Activated T-cell treated with anti-CD3 and anti-CD28 coated beads for 4 hours (primary cell): ENCODE measurements at regions not wholly inside any gene's neighbourhood (a gene's known extent, or its start where the extent isn't known, plus 50 kb on each side); places are given as distances from the start of the nearest gene placed in this dataset.
"Not testable (repeated sequence)": the region's sequence is repeated elsewhere in the genome, so short reads cannot be mapped to it uniquely, and the experiment has no call there.

Experiments used
- DNase-seq: peaks from one replicate; pipeline ENCODE4 v3.0.0-alpha.2; 2020

DNA sequence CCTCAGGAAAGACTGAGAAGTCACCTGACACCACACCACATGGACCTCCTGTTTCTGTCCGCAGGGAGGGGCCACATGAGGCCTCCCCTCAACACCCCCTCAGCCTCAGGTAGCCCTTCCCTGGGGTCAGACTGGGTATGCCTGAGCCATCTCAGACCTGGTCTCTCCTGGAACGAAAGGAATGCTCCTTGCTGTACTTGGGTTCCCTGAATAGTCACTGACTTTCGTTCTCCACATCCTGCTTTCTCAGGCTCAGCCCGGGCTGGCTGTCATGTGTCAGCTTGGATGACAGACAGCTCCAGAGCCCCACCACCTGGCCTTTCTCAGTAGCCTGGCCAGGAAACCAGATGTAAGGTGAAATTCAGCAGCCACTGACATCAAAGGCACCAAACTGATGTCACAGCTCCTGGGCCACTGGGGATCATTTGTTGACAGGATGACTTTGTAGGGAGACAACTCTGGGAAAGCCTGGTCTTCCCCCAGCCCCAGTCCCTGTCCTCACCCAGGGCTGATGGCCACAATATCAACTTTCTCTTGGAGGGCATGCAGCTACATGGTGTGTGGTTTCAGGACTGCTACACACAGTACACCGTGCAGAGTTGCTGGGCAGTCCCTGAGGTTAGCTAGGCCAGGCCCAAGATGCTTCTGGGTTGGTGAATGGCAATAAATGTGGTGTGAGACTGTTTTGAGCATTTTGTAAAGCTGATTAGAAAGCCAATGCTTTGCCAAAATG, 141.4 kb upstream of the MRPS22 start:
- no peak for DNase-seq

DNA sequence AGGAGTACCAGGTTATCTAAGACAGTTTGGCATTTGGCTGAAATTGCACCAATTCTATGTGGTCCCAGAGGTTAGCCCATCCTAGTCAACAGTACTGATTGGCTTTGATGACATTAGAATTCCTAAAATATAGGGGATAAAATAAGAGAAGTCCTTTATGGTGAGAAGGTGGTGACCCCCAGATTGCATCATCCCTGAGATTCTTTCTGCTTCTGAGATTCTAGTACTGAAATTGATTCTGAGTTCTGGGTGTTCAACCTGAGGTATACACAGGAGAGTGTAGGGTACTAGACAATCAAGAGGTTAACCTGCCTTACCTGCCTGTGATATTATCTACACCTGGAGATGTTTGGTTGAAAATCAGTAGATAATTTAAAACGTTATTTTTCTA, 140.9 kb upstream of the MRPS22 start:
- DNase-seq = no peak

DNA sequence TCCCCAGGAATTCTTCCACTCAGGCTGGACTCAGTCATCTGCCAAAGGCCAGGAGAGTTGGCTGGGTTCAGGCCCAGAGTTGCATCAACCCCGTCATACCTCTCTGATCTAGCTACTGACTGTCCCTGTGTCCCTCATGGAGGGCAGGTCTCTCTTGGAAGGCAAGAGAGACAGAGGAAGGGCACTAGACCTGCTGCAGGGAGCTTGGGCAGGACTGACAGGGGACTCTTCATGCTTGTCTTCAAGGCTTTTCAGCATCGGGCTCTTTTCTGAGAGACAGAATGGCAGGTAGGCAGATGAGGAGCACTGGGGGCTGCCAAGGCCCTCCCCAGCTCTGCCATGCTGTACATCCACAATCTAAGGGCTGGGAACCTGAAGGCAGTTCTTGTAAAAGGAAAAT, 140.1 kb upstream of the MRPS22 start:
- DNase-seq = no peak

DNA sequence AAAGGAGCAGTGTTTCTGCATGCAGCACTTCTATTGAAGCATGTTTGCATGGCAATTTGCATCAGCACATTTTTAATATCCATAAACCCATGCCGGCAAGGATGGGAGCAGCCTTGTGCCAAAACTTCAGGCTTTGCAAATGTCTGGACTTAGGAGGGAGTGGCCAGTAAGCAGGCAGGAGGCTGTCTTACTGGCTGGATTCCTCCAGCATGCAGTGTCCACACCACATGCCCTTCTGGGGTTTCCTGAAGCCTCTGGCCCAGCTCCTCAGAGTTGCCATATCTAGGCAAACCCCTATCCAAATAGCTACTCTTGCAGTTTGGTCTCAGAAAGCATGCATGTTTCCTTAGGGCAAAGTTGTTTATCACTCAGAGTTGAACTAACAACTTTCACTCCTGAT, 139.1 kb upstream of the MRPS22 start:
- no peak for DNase-seq

DNA sequence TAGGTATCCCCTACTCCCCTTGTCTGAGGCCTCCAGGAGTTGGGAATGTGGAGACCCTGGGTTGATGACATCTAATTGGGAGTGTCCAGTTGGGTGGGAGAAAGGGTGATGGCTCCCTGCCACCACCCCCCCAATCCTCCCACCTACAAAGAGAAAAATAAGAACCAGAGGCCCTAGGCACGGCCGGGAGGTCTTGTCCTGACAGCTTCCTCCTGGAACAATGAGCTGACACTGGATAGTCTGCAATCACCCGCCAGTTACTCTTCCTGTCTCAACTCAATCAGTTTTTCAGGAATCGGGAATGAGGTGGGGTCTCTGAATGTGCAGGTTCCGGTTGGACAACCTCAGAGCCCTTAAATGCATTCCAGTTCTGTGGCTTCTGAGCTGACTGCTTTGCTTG, 129.9 kb upstream of the MRPS22 start:
- no peak for DNase-seq

DNA sequence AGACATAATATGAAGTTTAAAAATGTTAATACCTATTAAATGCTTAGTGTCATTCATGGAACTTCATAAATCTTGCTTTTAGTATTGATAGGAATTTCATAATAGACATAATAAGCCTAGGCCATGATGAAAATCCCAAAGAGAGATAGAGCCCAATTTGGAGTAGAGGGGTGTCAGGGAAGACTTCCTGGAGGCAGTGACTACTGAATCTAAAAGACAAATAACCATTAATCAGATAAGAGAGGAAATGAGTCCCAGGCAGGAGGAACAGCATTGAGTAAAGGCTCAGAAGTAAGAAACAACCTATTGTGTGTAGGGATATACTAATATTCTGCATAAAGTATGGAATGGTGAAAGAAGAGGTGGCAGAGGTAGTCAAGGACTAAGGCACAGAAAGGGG, 126.9 kb upstream of the MRPS22 start:
- DNase-seq = no peak

DNA sequence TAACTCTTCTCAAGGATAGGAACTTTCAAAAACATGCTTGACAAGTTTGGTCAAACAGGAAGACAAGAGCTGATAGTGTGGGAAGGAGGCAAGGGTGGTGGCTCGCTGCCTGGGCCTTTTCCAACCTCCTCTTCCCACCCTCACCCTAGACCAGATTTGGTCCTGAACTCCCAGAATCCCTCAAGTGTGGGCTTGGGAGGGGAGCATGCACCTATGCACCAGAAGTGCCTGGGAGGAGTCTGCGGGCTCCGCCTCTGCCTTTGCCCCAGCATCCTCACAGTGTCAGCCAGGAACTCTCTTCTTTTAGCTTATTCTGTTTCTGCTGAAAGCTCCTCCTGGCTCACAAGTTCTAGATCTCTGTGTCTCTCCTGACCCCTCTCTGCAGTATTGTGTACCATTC, 126.2 kb upstream of the MRPS22 start:
- DNase-seq = no peak

DNA sequence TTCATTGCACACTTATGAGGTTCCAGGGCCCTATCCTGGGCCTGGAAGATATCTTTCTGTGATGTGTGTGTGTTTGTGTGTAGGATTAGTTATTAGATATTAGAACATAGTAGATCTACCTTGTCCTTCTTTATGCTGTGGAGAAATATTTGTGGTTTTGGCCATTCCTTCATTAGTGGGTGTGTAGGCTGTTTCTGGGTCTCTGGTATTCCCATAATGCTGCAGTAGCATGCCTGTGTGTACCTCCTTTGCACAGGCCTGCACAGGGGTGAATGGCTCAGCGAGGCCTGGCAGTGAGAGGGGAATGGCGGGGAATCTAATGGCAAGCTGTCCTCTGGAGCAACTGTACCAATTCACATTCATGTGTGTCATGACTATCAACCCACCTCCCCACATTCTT, 125.8 kb upstream of the MRPS22 start:
- no peak for DNase-seq

DNA sequence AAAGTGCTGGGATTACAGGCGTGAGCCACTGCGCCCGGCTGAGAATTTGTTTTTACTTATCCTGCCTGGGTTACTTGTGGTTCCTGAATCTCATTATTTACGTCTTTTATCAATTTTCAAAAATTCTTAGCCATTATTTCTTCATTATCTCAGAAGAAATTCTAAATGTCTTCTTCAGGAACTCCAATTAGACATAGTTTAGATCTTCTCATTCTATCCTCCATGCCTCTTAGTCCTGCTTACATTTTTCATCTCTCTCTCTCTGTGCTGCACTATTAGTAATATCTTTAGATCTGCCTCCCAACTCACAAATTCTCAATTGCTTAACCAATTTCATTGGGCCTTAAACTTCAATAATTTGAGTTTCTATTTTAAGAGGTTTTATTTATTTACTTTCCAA, 124.4 kb upstream of the MRPS22 start:
- DNase-seq = no peak

DNA sequence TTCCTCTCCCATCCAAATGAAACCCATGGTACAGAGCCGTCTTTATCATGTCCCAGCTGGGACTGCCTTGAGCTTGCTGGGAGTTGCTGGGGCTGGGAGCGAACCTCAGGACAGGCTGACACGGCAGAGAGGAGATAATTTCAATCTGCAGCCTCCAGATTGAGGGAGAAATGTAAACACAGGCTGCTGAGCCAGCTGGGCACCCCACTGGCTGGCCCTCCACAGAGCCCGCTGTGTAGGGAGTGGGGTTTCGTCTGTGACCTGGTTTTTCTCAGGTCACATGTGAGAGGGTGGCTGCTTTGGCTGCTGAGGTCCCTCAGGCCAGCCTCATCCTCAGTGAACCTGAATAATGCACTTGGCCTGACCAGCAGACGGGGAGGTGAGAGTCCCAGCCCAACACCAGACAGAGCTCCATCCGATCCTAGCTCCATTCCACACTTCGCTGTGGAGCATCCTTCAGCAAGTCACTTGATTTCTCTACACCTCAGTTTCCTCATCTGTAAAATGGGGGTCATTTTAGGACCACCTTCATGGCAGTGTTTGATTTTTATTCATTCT, 121.6 kb upstream of the MRPS22 start:
- DNase-seq = no peak

DNA sequence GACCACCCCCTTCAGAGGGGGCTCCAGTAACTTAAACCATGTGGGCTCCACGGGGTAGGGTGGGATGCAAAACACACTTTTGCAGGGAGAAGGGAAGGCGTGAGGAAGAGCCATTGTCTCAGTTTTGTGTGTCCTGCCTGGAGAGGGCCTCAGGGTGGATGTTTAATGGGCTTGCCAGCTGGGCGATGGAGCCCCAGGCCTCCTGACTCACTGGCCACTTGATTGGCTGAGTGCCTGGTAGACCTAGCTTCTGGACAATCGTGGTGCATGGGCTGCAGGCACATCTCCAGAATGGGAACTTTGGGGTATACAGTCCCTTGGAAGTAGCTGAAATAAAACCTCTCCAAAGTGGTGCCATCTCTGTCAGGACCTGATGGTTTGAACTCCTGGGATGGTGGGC, 118.3 kb upstream of the MRPS22 start:
- DNase-seq = no peak

DNA sequence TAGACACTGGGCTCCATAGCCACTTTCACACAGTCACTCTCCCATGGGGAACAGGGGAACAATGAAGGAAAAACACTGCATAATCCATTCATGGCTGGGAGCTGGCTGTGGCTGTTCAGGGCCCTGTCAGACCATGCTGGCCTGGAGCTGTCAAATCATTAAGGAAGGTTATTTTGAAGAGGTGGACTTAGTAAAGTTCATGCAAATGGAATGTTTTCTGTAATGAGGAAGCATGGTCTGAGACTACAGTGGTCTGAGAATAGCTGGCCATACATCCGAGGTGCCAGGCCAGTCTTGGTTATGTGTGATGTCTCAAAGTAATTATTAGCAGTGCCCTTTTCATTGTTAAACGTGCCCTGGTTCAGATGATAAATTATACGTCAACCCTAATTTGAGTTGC, 117.1 kb upstream of the MRPS22 start:
- no peak for DNase-seq

DNA sequence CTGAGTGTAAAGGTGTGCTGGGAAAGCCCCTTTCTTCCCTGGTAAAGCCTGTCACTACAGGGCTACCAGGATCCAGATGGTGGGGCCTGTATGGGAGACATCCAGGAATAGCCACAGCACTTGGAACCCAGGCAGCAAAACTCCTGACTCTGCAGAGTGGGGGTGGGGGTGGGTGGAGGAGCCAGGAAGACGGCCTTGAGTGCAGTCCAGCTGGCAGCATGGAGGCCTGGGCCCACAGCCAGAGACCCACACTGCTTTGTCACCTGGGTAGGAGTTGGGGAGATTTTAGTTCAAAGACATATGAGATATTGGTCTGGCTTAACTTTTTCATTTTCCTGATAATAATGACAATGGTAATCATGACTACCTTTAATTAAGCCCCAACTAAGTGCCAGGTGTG, 116.7 kb upstream of the MRPS22 start:
- DNase-seq = no peak

DNA sequence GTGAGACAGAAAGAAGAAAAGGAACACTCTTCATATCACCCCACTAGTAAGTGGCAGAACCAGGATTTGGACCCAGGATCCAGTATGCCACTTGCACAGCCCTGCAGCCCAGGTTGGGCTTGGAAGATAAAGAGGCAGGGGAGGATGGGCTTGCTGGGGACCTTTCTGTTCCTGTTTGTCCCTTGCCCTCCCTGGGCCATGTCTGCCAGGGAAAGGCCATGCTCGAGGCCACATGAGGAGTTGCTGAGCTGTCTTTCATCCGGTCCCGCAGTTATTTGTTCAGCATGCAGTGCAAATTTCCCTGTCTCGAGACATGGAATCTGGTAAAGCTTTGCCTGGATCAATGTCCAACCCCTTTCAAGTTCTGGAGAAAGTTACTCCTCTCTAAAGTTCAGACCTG, 116.0 kb upstream of the MRPS22 start:
- no peak for DNase-seq

DNA sequence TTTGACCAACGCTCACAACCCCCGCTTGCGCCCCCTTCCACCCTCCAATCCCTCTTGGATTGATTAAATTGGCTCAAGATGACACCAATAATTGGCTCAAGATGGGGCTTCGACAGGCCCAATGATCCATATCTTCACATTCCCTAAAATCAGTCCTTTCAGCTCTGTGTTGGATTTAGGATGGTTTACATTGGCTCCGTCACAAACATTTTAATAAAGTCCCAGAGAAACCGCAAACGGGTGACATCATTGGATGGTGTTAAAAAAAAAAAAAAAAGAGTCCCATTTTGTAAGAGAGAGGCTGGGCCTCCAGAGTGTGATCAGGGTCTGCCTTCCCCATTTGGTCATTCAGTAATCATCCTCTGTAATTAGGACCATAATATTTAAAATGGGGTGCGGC, 113.4 kb upstream of the MRPS22 start:
- DNase-seq = no peak

DNA sequence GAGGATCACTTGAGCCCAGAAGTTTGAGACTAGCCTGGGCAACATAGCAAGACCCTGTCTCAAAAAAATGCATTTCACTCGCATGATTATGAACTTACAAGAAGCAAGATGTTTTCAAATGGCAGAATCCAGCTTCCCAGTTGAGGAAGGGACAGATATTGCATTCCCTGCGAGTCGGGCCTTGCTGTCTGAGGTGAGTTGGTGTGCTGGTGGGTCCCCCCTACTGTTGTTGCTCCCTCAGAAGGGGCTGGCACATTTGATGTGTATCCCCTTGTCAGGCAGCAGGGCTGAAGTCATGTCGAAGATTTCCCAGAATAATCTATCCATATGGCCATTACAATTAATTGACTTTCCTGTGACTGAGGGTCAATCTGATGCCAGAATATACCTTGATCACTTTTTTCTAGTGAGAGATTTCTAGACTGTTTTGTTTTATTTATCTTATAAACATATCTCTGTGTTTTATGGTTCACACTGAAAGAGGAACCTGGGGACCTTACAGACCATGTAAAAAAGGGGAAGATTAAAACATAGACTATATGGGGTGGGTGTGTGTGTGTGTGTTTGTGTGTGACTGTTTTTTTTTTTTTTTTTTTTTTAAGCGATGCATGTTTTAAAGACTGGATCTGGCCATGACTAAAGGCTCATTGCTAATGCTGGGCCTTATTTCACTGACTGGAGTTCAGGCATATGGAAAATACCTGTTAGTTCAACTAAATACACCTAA, 112.1 kb upstream of the MRPS22 start:
- no peak for DNase-seq

DNA sequence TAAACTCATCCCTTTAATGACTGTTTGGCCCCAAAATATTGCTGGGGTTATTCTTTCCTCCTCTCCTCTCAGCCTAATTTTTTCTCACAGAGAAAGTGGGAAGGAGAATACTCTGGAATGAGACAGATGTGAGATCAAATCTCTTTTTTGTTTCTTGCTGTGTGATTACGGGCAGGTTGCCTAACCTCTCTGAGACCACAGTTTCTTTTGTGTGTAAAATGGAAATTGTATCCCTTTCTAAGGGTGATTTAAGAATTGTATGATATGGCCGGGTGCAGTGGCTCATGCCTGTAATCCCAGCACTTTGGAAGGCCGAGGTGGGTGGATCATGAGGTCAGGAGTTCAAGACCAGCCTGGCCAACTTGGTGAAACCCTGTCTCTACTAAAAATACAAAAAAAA, 111.5 kb upstream of the MRPS22 start:
- not testable (repeated sequence) for DNase-seq

DNA sequence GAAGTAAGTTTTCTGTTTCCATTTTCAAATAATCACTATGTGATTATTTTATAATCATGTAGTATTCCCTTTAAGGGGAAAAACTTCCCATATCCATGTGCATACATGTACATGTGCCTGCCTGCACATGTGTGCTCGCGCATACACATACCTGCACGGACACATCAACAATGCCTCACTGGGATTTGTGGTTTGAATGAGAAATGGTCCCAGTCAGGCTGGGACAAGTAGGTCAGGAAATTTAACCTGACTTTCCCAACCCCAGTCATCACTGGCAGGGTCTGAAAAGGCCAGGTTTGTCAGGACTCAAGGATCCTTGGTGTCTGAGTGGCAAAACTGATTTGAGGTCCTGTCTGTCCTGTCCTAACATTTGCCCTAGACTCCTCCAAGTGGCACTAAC, 109.3 kb upstream of the MRPS22 start:
- DNase-seq = no peak

DNA sequence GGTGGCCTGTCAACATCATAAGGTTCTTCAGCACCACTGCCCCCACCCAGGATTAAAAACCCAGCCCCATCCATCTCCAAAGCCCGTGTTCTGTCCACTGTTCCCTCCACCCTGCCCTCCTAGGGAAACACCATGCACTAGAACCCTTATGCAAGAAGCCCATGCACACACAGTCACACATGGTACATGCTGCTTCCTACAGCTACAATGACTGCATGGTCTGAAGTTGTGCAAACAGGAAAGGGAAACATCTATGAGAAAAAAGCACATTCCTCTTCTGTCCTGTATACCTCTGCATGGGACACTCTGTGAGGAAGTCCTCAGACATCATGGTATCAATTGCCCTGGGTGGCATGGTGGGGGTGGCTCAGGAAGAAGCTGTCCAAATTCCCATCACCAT, 108.6 kb upstream of the MRPS22 start:
- no peak for DNase-seq

DNA sequence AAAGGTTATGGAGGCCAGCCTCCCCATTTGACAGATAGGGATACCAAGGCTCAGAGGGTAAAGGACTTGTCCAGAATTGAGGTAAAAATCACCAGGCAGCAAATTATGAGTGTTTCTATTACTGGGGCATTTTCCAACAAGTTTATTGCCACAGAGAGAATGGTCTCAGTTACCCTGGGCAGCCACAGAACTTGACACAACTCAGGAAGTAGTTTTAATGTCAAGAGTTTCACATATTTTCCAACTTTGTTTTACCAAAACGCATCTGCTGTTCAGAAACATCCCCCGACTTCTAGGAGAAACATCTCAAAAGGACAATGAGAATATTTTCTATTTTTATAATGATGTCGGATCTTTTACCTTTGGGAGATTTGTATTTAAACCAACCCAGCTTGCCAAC, 107.5 kb upstream of the MRPS22 start:
- no peak for DNase-seq

DNA sequence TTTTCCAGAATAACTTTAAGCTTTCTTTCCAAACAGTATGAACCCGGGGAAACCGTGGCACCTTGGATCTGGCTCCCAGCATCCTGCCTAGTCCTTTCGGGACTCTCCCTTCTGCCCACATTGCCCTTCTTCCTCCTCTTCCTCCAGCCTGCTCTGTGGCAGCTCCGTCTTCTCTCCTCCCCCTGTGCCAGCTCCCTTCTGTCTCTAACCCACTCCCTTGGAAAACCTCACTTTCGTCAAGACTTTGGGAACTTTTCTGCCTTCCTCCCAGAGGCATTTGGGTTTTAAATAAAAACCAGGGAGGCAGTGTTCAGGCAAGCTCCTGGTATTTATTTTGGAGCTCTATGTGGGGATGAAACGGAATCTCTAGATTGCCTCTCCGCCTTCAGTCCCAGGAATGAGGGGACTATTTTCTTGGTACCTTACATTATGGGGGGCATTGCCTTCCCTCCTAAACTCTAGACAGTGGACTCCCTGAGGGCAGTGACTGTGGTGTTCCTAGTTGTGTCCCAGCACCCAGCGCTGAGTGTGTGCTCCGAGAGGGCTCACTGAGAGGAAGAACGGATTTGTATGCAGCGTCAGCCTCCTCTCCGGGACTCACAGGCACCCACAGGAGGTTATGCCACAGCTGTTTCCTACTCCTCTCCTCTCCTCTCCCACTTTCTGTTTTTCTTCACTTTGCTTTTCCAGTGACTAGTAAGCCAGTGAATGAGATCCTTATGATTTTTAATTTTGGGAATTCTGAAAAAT, 105.4 kb upstream of the MRPS22 start:
- no peak for DNase-seq

DNA sequence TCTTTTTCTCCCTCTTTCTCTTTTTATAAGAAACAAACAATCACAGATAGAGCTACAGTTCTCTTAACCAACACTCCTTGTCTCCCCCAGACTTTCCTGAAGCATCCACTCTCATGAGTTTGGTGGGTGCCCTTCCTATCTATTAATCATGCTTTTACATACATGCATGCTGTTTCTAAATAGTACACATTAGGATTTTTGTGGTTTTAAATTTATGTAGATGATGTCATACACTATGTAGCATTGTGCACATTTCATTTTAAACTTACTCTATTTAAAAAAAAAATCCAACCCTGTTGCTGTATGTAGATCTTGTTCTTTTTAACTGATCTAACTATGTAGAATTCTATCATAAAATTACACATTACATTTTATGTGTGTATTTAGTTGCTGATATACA, 104.3 kb upstream of the MRPS22 start:
- no peak for DNase-seq

DNA sequence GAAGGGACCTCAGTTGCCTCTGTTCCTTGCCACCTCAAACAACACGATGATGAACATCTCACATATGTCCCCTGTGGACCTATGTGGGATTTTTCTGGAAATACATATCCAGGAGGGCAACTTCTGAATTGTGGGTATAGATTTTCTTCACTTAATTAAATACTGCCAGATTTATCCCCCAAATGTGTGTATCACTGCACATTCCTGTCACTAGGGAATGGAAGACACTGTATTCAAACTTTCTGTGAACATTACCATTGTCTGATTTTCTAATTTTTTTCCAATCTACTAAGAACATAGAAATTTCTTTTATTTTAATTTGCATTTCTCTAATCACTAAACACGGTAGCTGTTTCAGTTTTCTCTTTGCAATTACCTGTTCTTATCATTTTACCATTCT, 102.0 kb upstream of the MRPS22 start:
- no peak for DNase-seq

DNA sequence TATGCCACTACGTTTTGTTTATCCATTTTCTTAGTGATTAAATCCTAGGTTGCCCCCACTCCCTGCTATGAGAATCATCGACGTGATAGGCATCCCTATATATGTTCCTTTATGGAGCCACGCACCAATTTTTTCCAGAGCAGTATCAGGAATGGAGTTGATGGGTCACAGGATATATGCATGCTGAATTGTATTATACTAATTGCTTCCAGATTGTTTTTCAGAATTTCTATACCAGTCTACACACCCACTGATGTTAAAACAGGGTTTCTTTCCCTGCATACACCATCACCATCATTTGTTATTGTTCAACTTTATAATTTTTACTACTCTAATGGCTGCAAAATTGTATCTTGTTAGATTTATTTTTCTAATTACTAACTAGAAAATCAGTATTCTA, 100.1 kb upstream of the MRPS22 start:
- no peak for DNase-seq
